HEK293 (cell line): ENCODE measurements at regions not wholly inside any gene's neighbourhood (a gene's known extent, or its start where the extent isn't known, plus 50 kb on each side); places are given as distances from the start of the nearest gene placed in this dataset.

Source experiments
- KLF16 ChIP-seq: fragments of 450-650 bp; formaldehyde crosslinking; IDR thresholded peaks from 2 replicates; pipeline ENCODE4 v1.5.1; 2017; ENCODE audit warnings: missing biosample characterization, missing genetic modification characterization
- OSR2 ChIP-seq: fragments of 450-650 bp; formaldehyde crosslinking; IDR thresholded peaks from 2 replicates; pipeline ENCODE4 v1.5.1; 2016; ENCODE audit warnings: missing biosample characterization, missing genetic modification characterization
- SETDB1 ChIP-seq: IDR thresholded peaks from one replicate; pipeline ENCODE4 v1.6.1; 2017; ENCODE audit warnings: mild to moderate bottlenecking, low read length, moderate library complexity, mixed read lengths; ENCODE audit not compliant: insufficient read length
- TCF7L2 ChIP-seq: IDR thresholded peaks from 2 replicates; pipeline ENCODE4 v1.6.1; 2011; ENCODE audit warnings: low read depth, mild to moderate bottlenecking, inconsistent platforms, low read length, moderate library complexity, borderline replicate concordance
- YY2 ChIP-seq: fragments of 450-650 bp; formaldehyde crosslinking; IDR thresholded peaks from 2 replicates; pipeline ENCODE4 v1.5.1; 2016; ENCODE audit warnings: missing biosample characterization, missing genetic modification characterization
- ZBTB1 ChIP-seq: fragments of 450-650 bp; formaldehyde crosslinking; IDR thresholded peaks from 2 replicates; pipeline ENCODE4 v1.5.1; 2016; ENCODE audit warnings: missing biosample characterization, missing genetic modification characterization
- ZNF184 ChIP-seq: fragments of 450-650 bp; IDR thresholded peaks from 2 replicates; pipeline ENCODE4 v1.5.1; 2018; ENCODE audit warnings: missing biosample characterization, mild to moderate bottlenecking, missing genetic modification characterization
- ZNF274 ChIP-seq, 2 experiments: fragments of 200-500 bp in 1 of 2; fragments of 450-650 bp in 1 of 2; sonication (Bioruptor generic) in 1 of 2; formaldehyde crosslinking in 1 of 2; IDR thresholded peaks; 2 replicates each; pipeline versions ENCODE4 v1.5.1 to v1.6.1; 2014 to 2016; ENCODE audit warnings: borderline replicate concordance in 1 of 2, inconsistent platforms in 1 of 2, low read length in 1 of 2, missing biosample characterization in 1 of 2, missing genetic modification characterization in 1 of 2
- ZNF623 ChIP-seq: fragments of 450-650 bp; formaldehyde crosslinking; IDR thresholded peaks from 2 replicates; pipeline ENCODE4 v1.5.1; 2016; ENCODE audit warnings: missing biosample characterization, missing genetic modification characterization
- ZNF658 ChIP-seq: fragments of 450-650 bp; formaldehyde crosslinking; IDR thresholded peaks from 2 replicates; pipeline ENCODE4; 2016; ENCODE audit warnings: missing biosample characterization, missing genetic modification characterization
- TF ChIP-seq, protein P1 (sequence below): fragments of 450-650 bp; formaldehyde crosslinking; IDR thresholded peaks from 2 replicates; pipeline ENCODE4 v1.5.1; 2016; ENCODE audit warnings: missing biosample characterization, missing genetic modification characterization
- TF ChIP-seq, protein P2 (sequence below): fragments of 450-650 bp; formaldehyde crosslinking; IDR thresholded peaks from 2 replicates; pipeline ENCODE4 v1.5.1; 2016; ENCODE audit warnings: missing biosample characterization, missing genetic modification characterization, low read depth

DNA sequence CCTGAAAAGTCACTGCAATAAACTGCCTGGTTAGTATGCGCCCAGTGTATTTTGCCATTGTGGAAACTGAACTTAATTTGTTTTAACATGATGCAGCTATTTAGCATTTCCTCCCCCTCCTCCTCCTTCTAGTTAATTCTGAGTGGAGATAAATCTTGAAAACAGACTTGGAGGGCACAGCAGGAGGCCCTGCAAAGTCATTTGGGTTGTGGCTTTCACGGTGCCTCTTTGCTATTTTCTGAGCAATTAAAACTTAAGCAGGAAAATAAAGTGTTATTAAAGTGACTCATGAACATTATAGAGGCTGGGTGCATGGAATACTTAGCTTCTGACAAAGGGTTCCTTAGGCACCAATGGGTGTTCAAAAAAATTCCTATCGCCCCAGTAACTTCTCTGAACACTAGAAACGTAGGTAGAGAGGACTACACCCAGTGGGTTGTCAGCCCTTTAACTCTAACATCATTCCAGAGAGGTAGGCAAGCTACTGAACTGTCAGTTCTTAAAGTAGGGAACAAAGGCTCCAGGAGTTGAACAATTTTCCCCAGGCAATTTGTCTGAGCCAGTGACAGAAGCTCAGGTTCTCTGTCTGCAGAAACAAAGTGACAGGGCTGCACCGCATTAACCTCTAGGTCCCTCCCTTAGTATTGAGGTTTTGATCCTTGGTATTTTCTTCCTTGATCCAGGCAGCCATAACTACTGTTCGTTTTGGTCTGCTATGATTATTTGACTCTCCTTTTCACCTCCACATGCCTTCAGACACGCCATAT is 158.3 kb upstream of the KIT start:
- TF ChIP-seq ZNF274 (IDR thresholded peaks at IDR 0.05; ENCODE audit: low read length) = no peak
- TF ChIP-seq ZNF274 (tag by site-specific recombination; IDR thresholded peaks at IDR 0.05; ENCODE audit: borderline replicate concordance) = no peak
- TF ChIP-seq KLF16 (tag by site-specific recombination) = no peak
- TF ChIP-seq TCF7L2 = no peak
- TF ChIP-seq YY2 (tag by site-specific recombination) = no peak
- TF ChIP-seq, protein P1, sequence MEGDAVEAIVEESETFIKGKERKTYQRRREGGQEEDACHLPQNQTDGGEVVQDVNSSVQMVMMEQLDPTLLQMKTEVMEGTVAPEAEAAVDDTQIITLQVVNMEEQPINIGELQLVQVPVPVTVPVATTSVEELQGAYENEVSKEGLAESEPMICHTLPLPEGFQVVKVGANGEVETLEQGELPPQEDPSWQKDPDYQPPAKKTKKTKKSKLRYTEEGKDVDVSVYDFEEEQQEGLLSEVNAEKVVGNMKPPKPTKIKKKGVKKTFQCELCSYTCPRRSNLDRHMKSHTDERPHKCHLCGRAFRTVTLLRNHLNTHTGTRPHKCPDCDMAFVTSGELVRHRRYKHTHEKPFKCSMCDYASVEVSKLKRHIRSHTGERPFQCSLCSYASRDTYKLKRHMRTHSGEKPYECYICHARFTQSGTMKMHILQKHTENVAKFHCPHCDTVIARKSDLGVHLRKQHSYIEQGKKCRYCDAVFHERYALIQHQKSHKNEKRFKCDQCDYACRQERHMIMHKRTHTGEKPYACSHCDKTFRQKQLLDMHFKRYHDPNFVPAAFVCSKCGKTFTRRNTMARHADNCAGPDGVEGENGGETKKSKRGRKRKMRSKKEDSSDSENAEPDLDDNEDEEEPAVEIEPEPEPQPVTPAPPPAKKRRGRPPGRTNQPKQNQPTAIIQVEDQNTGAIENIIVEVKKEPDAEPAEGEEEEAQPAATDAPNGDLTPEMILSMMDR (tag by site-specific recombination) = no peak
- no peak for TF ChIP-seq ZNF184 (tag by site-specific recombination)
- TF ChIP-seq, protein P2, sequence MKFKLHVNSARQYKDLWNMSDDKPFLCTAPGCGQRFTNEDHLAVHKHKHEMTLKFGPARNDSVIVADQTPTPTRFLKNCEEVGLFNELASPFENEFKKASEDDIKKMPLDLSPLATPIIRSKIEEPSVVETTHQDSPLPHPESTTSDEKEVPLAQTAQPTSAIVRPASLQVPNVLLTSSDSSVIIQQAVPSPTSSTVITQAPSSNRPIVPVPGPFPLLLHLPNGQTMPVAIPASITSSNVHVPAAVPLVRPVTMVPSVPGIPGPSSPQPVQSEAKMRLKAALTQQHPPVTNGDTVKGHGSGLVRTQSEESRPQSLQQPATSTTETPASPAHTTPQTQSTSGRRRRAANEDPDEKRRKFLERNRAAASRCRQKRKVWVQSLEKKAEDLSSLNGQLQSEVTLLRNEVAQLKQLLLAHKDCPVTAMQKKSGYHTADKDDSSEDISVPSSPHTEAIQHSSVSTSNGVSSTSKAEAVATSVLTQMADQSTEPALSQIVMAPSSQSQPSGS = no peak
- TF ChIP-seq ZNF623 (tag by site-specific recombination) = no peak
- no peak for TF ChIP-seq SETDB1
- peak; percentile 13; the same call in 1 of the 2 replicates for TF ChIP-seq OSR2 (tag by site-specific recombination)
- TF ChIP-seq ZBTB1 (tag by site-specific recombination) = no peak
- no peak for TF ChIP-seq ZNF658 (tag by site-specific recombination)
